SK-N-SH (cell line): ENCODE measurements at regions not wholly inside any gene's neighbourhood (a gene's known extent, or its start where the extent isn't known, plus 50 kb on each side); places are given as distances from the start of the nearest gene placed in this dataset.

ENCODE experiments used
- CHD2 ChIP-seq: fragments of 150-350 bp; IDR thresholded peaks from 2 replicates; pipeline ENCODE4 v1.6.1; 2018; ENCODE audit warnings: low read length; ENCODE audit not compliant: partially characterized antibody
- CTCF ChIP-seq: fragments of 200-600 bp; sonication (generic); IDR thresholded peaks from 2 replicates; pipeline ENCODE4 v1.6.1; 2017; ENCODE audit warnings: antibody characterized with exemption, mild to moderate bottlenecking, moderate library complexity
- EP300 ChIP-seq, 2 experiments: IDR thresholded peaks; 2 replicates each; pipeline versions ENCODE4 v1.4.0 to v1.6.1; 2012; ENCODE audit warnings: borderline replicate concordance in 1 of 2, low read depth in 1 of 2, low read length in 1 of 2
- EZH2phosphoT487 ChIP-seq: fragments of 200-600 bp; sonication (generic); IDR thresholded peaks from 2 replicates; pipeline ENCODE4 v1.6.1; 2017; ENCODE audit warnings: low read depth, mixed run types, mild to moderate bottlenecking, antibody characterized with exemption, moderate library complexity, borderline replicate concordance
- FOXJ3 ChIP-seq: sonication (generic); formaldehyde crosslinking; IDR thresholded peaks from 2 replicates; pipeline ENCODE4 v1.5.1; 2020; ENCODE audit warnings: mild to moderate bottlenecking, missing genetic modification reagents
- GABPA ChIP-seq: IDR thresholded peaks from 2 replicates; pipeline ENCODE4 v1.4.0; 2012; ENCODE audit warnings: low read depth, mild to moderate bottlenecking
- JUND ChIP-seq: IDR thresholded peaks from 2 replicates; pipeline ENCODE4 v1.4.0; 2012
- MEF2A ChIP-seq: IDR thresholded peaks from 2 replicates; pipeline ENCODE4 v1.4.0; 2012; ENCODE audit warnings: low read depth, borderline replicate concordance
- POLR2AphosphoS5 ChIP-seq: IDR thresholded peaks from 2 replicates; pipeline ENCODE4 v1.6.1; 2012; ENCODE audit warnings: low read depth, low read length
- RXRA ChIP-seq: IDR thresholded peaks from 2 replicates; pipeline ENCODE4 v1.4.0; 2012; ENCODE audit warnings: low read depth, mild to moderate bottlenecking, borderline replicate concordance
- SIN3A ChIP-seq: IDR thresholded peaks from 2 replicates; pipeline ENCODE4 v1.6.1; 2012; ENCODE audit warnings: low read depth, mild to moderate bottlenecking, low read length, moderate library complexity, borderline replicate concordance
- TAF1 ChIP-seq: IDR thresholded peaks from 2 replicates; pipeline ENCODE4 v1.6.1; 2012; ENCODE audit warnings: low read depth, mild to moderate bottlenecking, low read length, moderate library complexity, borderline replicate concordance

GRCh38 chr20:2220298-2220697 lies 75.5 kb upstream of the TGM3 start:
- TF ChIP-seq EZH2phosphoT487 (no peak), RXRA (no peak), SIN3A (no peak), GABPA (no peak), JUND (no peak), FOXJ3 (CRISPR knock-in tag) (no peak), TAF1 (no peak), POLR2AphosphoS5 (no peak), MEF2A (no peak), CTCF (no peak), EP300 (IDR thresholded peaks at IDR 0.05; ENCODE audit: borderline replicate concordance in 1 of 2, low read depth in 1 of 2, low read length in 1 of 2) (no peak), CHD2 (no peak)
